Neural progenitor cell (in vitro differentiated cells): ENCODE measurements at regions not wholly inside any gene's neighbourhood (a gene's known extent, or its start where the extent isn't known, plus 50 kb on each side); places are given as distances from the start of the nearest gene placed in this dataset.
A peak's percentile ranks its signal among the peaks of the same experiment; 100 is the strongest.

Source experiments
- DNase-seq: peaks from one replicate; pipeline ENCODE4 v3.0.0-alpha.2; 2016; ENCODE audit warnings: low spot score
- H2AFZ ChIP-seq: fragments of 200-600 bp; sonication (generic); replicated peaks from 2 replicates; pipeline ENCODE4 v1.6.1; 2016; ENCODE audit warnings: antibody characterized with exemption
- H3F3A ChIP-seq: fragments of 200-600 bp; sonication (generic); 2 replicates; pipeline ENCODE4 v1.6.1; 2016; ENCODE audit warnings: antibody characterized with exemption, low read depth
- H3K27ac ChIP-seq: fragments of 200-600 bp; sonication (generic); 2 replicates; pipeline ENCODE4 v1.5.1; 2016; ENCODE audit warnings: mild to moderate bottlenecking
- H3K27me3 ChIP-seq: fragments of 200-600 bp; sonication (generic); 2 replicates; pipeline ENCODE4 v1.6.1; 2016; ENCODE audit warnings: mild to moderate bottlenecking, moderate library complexity
- H3K36me3 ChIP-seq: fragments of 200-600 bp; sonication (generic); 2 replicates; pipeline ENCODE4 v1.5.1; 2016
- H3K4me1 ChIP-seq: fragments of 200-600 bp; sonication (generic); 2 replicates; pipeline ENCODE4 v1.6.1; 2016; ENCODE audit warnings: mixed run types
- H3K4me2 ChIP-seq: fragments of 200-600 bp; sonication (generic); 2 replicates; pipeline ENCODE4 v1.6.1; 2016
- H3K4me3 ChIP-seq: fragments of 200-600 bp; sonication (generic); 2 replicates; pipeline ENCODE4 v1.5.1; 2016
- H3K79me2 ChIP-seq: fragments of 200-600 bp; sonication (generic); 2 replicates; pipeline ENCODE4 v1.6.1; 2016; ENCODE audit warnings: low read depth
- H3K9ac ChIP-seq: fragments of 200-600 bp; sonication (generic); 2 replicates; pipeline ENCODE4 v1.6.1; 2016
- H3K9me3 ChIP-seq: fragments of 200-600 bp; sonication (generic); 2 replicates; pipeline ENCODE4 v1.5.1; 2016; ENCODE audit warnings: low read depth
- H4K20me1 ChIP-seq: fragments of 200-600 bp; sonication (generic); 2 replicates; pipeline ENCODE4 v1.6.1; 2016; ENCODE audit warnings: low read depth
- H3K27ac Mint-ChIP-seq: 3 replicates; pipeline ENCODE4 v1.8.0; 2021; ENCODE audit warnings: mixed read lengths
- H3K27me3 Mint-ChIP-seq: 2 replicates; pipeline ENCODE4 v1.8.0; 2022; ENCODE audit warnings: low read depth, mild to moderate bottlenecking, inconsistent platforms, moderate library complexity, mixed read lengths; ENCODE audit not compliant: insufficient read depth
- H3K36me3 Mint-ChIP-seq: 3 replicates; pipeline ENCODE4 v1.8.0; 2021; ENCODE audit warnings: mixed read lengths
- H3K4me1 Mint-ChIP-seq: 3 replicates; pipeline ENCODE4 v1.8.0; 2021; ENCODE audit warnings: mixed read lengths
- H3K4me3 Mint-ChIP-seq: 3 replicates; pipeline ENCODE4 v1.8.0; 2021; ENCODE audit warnings: mild to moderate bottlenecking, moderate library complexity, mixed read lengths
- H3K9me3 Mint-ChIP-seq: 3 replicates; pipeline ENCODE4 v1.8.0; 2020; ENCODE audit warnings: mixed read lengths
- CTCF ChIP-seq: fragments of 200-600 bp; sonication (generic); IDR thresholded peaks from 2 replicates; pipeline ENCODE4 v1.5.1; 2017; ENCODE audit warnings: antibody characterized with exemption, mild to moderate bottlenecking
- EZH2 ChIP-seq: fragments of 200-600 bp; sonication (generic); IDR thresholded peaks from 2 replicates; pipeline ENCODE4 v1.6.1; 2017; ENCODE audit warnings: antibody characterized with exemption, mild to moderate bottlenecking, moderate library complexity
- EZH2phosphoT487 ChIP-seq: fragments of 200-600 bp; sonication (generic); IDR thresholded peaks from 2 replicates; pipeline ENCODE4 v1.6.1; 2017; ENCODE audit warnings: antibody characterized with exemption

GRCh38 chr2:139617747-139618146 is 837.6 kb upstream of the NXPH2 start:
- Histone ChIP-seq H3F3A (no peaks in the 10 kb centered on the region), H3K9ac (no peak overlapping the region), H3K27ac (no peak overlapping the region), H3K4me3 (no peak overlapping the region), H3K4me1 (no peaks in the 10 kb centered on the region), H4K20me1 (no peaks in the 10 kb centered on the region), H3K36me3 (no peaks in the 10 kb centered on the region), H3K9me3 (no peaks in the 10 kb centered on the region), H2AFZ (no peak overlapping the region), H3K79me2 (no peaks in the 10 kb centered on the region), H3K4me2 (no peak overlapping the region), H3K27me3 (no peaks in the 10 kb centered on the region)
- H3K4me1 Mint-ChIP-seq, result peaks cover 1% of the 10 kb centered on the region
- H3K27ac Mint-ChIP-seq, result no peak overlapping the region
- peaks cover 11% of the 10 kb centered on the region for H3K9me3 Mint-ChIP-seq
- DNase-seq, result no peak
- H3K4me3 Mint-ChIP-seq, result no peak overlapping the region
- H3K27me3 Mint-ChIP-seq, result no peaks in the 10 kb centered on the region
- TF ChIP-seq EZH2 (no peak), CTCF (no peak), EZH2phosphoT487 (no peak)
- H3K36me3 Mint-ChIP-seq, result no peaks in the 10 kb centered on the region

GRCh38 chr2:139613264-139613663 is 833.1 kb upstream of the NXPH2 start:
- peaks cover 5% of the 10 kb centered on the region for H3K27me3 Mint-ChIP-seq
- no peak overlapping the region for H3K27ac ChIP-seq
- no peaks in the 10 kb centered on the region for H3K27me3 ChIP-seq
- H3K36me3 Mint-ChIP-seq, result no peaks in the 10 kb centered on the region
- TF ChIP-seq CTCF (no peak), EZH2 (no peak), EZH2phosphoT487 (no peak)
- H3K9me3 ChIP-seq, result no peaks in the 10 kb centered on the region
- no peaks in the 10 kb centered on the region for H3K4me1 ChIP-seq
- H3K9me3 Mint-ChIP-seq, result peaks cover 3% of the 10 kb centered on the region
- no peaks in the 10 kb centered on the region for H4K20me1 ChIP-seq
- H3K4me3 ChIP-seq, result no peak overlapping the region
- peaks cover 8% of the 10 kb centered on the region for H3K4me1 Mint-ChIP-seq
- no peak overlapping the region for H3K4me2 ChIP-seq
- no peak for DNase-seq
- H3K4me3 Mint-ChIP-seq, result no peak overlapping the region
- H2AFZ ChIP-seq, result no peak overlapping the region
- H3K36me3 ChIP-seq, result no peaks in the 10 kb centered on the region
- no peak overlapping the region for H3K9ac ChIP-seq
- H3K27ac Mint-ChIP-seq, result no peak overlapping the region
- no peaks in the 10 kb centered on the region for H3F3A ChIP-seq
- H3K79me2 ChIP-seq, result no peaks in the 10 kb centered on the region

GRCh38 chr2:139610512-139610911 is 830.3 kb upstream of the NXPH2 start:
- peaks cover 3% of the 10 kb centered on the region for H3K9me3 Mint-ChIP-seq
- H3K27me3 Mint-ChIP-seq, result peaks cover 5% of the 10 kb centered on the region
- no peak overlapping the region for H3K27ac Mint-ChIP-seq
- H2AFZ ChIP-seq, result peak overlapping the region; percentile 54
- no peaks in the 10 kb centered on the region for H3F3A ChIP-seq
- H3K4me3 ChIP-seq, result no peak overlapping the region
- no peaks in the 10 kb centered on the region for H3K36me3 ChIP-seq
- H4K20me1 ChIP-seq, result no peaks in the 10 kb centered on the region
- H3K9ac ChIP-seq, result no peak overlapping the region
- TF ChIP-seq EZH2phosphoT487 (no peak), EZH2 (no peak), CTCF (no peak)
- H3K4me2 ChIP-seq, result no peak overlapping the region
- no peak overlapping the region for H3K4me3 Mint-ChIP-seq
- H3K4me1 Mint-ChIP-seq, result peaks cover 8% of the 10 kb centered on the region
- no peaks in the 10 kb centered on the region for H3K79me2 ChIP-seq
- no peaks in the 10 kb centered on the region for H3K4me1 ChIP-seq
- no peak for DNase-seq
- H3K27me3 ChIP-seq, result no peaks in the 10 kb centered on the region
- no peak overlapping the region for H3K27ac ChIP-seq
- no peaks in the 10 kb centered on the region for H3K36me3 Mint-ChIP-seq
- H3K9me3 ChIP-seq, result no peaks in the 10 kb centered on the region

- no peak overlapping the region for H3K9ac ChIP-seq
- no peaks in the 10 kb centered on the region for H3K4me1 ChIP-seq
- Mint-ChIP-seq H3K4me3 (no peak overlapping the region), H3K27me3 (peaks cover 5% of the 10 kb centered on the region), H3K27ac (no peak overlapping the region), H3K4me1 (peaks cover 8% of the 10 kb centered on the region), H3K9me3 (peaks cover 3% of the 10 kb centered on the region), H3K36me3 (no peaks in the 10 kb centered on the region)
- H4K20me1 ChIP-seq, result no peaks in the 10 kb centered on the region
- no peaks in the 10 kb centered on the region for H3K27me3 ChIP-seq
- no peak overlapping the region for H3K4me3 ChIP-seq
- H3K79me2 ChIP-seq, result no peaks in the 10 kb centered on the region
- H3F3A ChIP-seq, result no peaks in the 10 kb centered on the region
- H3K27ac ChIP-seq, result no peak overlapping the region
- TF ChIP-seq EZH2phosphoT487 (no peak), EZH2 (no peak), CTCF (no peak)
- H2AFZ ChIP-seq, result no peak overlapping the region
- no peaks in the 10 kb centered on the region for H3K9me3 ChIP-seq
- no peaks in the 10 kb centered on the region for H3K36me3 ChIP-seq
- DNase-seq, result no peak
- H3K4me2 ChIP-seq, result no peak overlapping the region
Observed at GRCh38 chr2:139609109-139609508, 828.9 kb upstream of the NXPH2 start.
